Putamen (tissue), 1 donor: ENCODE measurements at regions not wholly inside any gene's neighbourhood (a gene's known extent, or its start where the extent isn't known, plus 50 kb on each side); places are given as distances from the start of the nearest gene placed in this dataset.
A peak's percentile ranks its signal among the peaks of the same experiment; 100 is the strongest.
"Not testable (repeated sequence)": the region's sequence is repeated elsewhere in the genome, so short reads cannot be mapped to it uniquely, and the experiment has no call there.

ENCODE experiments used
- DNase-seq: peaks from one replicate; pipeline ENCODE4 v3.0.0-alpha.2; 2016; ENCODE audit warnings: low spot score

DNA sequence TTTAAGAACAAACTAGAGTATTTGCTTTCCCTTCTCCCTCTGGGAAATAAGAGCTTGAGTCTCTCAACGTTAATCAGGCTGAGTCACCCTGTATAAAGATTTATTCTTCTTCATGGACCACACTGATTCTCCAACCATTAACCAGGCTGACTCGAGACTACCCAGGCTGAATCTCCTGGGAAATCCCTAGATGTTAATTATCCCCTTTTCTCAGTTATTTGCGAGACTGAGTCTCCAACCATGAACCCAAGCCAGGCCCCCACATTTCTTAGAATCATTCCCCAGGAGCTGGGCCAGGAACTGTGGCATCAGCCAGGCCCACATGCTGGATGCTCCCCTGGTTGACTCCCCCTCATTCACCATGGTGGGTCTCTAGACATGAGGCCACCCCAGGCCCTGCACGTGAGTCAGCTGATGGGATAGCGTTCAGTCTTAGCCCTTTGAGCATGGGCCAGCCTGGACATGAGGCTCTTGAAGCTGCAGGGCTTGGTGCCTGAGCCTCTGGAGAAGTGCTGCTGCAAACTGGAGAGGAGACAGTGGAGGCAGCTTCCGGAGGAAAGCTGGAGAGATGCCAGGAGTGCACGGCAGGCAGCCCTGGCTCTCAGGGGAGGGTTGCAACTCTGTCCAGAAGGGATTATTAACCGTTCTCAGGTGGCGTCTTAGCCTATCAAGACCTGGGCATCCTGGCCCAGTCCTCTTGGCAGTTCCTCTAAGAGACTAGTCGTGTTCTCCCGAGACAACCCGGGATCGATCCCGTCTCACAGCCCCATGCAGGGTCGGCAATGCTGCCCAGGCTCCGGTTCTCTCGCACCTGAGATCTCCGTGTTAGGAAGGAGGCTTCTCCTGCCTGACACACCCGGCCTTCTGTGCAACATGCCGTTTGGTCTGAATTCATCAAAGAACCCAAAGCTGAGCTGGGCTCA lies 296.6 kb downstream of the ADGRD1 start:
- DNase-seq, result no peak

DNA sequence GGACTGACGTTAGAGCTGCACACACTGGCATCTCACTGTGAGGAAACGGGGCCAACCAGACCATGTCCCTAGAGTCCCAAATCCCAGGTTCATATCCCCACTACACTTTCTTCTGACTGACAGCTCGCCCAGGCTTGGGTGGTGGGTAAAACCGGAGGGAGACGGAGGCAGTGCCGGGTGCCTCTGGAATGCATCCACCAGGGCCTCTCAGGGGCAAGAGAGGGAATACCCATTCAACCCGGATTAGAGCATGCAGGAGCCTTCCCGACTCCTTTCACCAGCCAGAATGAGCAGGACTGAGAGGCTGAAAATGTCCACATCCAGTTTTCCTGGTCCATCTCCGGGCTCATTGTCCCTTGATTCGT lies 297.2 kb downstream of the ADGRD1 start:
- DNase-seq, result no peak

- DNase-seq, result no peak
Measured at GRCh38 chr12:131251336-131252101, 297.8 kb downstream of the ADGRD1 start.

GRCh38 chr12:131253376-131254026 lies 299.8 kb downstream of the ADGRD1 start:
- DNase-seq, result no peak

DNA sequence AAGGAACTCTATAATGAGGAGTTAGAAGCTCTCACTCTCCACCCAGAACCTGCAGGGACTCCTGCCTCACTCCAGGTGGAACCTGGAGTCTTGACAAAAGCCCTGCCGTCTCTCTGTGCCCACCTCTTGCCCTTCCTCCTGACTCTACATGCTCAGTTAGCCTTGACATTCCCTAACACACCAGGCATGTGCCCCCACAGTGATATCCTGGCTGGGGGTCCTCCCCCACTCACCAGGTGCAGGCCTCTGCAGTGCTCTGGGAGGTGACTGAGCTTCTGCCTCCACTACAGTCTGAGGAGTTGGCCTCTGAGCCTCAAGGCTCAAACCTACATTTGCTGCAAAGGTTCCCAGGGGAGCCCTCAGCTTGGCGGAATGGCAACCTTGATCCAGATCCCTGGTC lies 300.7 kb downstream of the ADGRD1 start:
- no peak for DNase-seq

GRCh38 chr12:131258398-131258797 lies 304.7 kb downstream of the ADGRD1 start:
- no peak for DNase-seq

- DNase-seq, result no peak
Measured at GRCh38 chr12:131260251-131260905, 306.7 kb downstream of the ADGRD1 start.

DNA sequence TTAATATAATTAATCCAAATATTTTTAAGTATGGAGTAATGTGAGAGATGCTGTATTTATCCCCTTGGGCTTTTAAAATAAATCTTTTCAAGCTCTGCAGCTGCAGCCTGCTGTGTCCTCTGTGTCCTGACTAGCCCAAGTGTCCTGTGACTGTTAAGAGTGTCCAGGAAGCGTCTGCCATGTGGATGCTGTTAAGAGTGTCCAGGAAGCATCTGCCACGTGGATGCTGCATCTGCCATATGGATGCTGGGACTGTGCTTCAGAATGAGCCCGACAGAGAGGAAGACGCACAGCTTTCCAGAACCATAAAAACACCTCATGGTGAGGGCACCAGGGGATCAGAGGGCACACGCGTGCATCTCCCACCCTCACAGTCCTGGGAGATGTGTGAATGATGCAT lies 307.2 kb downstream of the ADGRD1 start:
- DNase-seq, result no peak

- no peak for DNase-seq
Measured at GRCh38 chr12:131261906-131262305, 308.2 kb downstream of the ADGRD1 start.

- no peak for DNase-seq
Measured at GRCh38 chr12:131263626-131264025, 309.9 kb downstream of the ADGRD1 start.

DNA sequence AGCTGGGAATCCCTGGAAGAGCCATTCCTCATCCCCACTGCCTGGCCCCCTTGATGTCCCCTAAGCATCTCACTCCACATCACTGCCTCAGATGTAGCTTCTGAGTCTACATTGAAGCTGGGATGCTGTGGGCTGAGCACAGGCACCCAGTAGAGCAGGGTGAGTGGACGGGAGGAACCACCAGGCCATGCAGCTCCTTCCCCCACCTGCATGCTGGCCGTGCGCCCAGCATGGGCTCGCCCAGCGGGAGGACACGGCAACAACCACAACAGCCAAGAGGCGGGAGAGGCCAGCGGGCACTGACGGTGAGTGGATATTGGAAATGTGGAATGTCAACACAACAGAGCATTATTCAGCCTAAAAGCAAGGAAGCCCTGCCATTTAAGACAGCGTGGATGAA lies 310.9 kb downstream of the ADGRD1 start:
- no peak for DNase-seq

DNA sequence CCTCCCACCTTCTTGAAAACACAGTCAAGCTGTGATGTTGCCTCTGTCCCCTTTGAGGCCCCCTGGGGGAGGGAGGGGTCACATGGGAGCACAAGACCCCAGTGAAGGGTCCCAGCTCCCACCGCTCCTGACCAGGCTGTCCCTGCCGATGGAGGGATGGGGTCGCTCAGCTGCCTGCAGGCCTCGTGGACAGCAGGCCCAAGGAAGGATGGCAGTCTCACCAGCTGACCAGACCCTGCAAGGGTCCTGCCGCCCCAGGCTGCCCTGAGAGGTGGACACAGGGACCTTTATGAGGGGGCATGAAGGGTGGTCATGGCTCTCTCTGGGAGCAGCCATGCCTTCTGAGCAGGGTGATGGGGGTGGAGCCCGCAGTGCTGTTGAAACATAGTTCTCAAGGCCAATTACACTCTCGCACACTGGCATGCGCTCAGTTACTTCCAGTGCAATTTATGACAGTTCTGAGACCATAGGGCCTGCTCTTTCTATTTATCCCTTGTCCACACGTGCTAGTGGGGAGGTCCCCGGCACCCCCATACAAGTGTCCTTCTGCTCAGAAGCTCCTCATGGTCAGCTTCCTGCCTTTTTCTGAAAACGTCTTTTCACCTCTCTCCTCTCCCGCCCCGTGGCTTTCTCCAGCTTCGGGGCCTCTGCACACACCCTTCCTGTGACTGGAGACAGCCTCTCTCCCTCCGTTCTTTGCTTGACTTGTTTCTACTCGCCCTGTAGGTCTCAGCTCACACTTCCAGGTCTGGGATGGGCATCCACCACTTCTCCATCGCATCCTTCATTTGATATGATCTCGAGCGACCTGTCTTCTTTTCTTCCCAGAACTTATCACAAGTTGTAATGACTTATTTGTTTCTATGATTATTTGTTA lies 313.1 kb downstream of the ADGRD1 start:
- no peak for DNase-seq

DNA sequence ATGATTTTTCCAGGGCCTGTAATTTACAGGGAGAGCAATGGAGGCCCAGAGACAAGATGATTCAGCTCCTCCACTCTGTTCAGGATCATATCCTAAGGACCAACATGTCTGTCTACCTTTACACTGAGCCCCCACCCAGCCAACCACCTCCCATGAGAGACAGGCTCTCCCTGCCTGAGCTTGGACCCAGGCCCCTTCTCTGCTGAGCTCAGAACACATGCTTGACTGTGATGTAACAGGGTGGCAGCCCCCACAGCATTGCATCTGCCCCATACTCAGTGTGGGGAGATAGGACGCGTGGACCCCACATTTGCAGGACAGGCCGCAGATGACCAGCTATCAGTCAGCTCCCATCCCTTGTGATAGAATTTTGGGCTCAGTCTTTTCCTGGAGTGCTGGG lies 313.9 kb downstream of the ADGRD1 start:
- DNase-seq, result no peak

DNA sequence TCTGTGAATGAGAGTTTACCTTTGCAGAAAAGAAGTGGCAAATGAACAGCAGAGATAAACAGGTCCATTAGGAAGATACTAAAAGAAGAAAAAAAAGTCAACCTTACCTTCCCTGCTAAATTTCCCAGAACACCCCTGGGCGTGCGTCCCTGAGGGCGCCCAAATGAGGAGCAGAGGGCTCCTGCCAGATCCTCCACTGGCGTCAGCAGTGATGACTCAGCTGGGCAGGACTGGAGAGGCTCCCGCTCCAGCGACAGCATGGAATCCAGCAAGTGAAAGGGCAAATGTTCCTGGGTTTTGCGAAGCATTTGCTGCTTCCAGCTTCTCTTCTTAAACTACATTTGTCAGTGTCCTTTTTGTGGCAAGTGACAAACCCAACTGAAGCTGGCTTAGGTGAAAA lies 314.4 kb downstream of the ADGRD1 start:
- not testable (repeated sequence) for DNase-seq

DNA sequence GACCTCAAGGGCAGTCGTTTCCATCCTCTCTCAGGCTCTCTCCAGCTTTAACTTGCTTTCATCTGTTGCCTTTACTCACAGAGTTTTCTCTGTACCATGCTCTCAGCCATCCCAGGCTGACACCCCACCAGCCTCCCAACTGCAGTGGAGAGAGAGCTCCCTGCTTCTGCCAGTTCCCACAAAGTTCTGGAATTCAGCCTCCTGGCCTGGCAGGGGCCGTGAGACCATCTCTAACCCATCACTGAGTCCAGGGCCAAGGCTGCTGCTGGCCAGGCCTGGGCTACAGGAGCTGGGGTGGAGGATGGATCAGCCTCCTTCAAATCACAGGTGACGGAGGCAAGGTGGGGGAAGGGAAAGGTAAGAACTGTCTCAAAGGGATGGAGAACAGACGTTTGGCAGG lies 314.9 kb downstream of the ADGRD1 start:
- DNase-seq, result not testable (repeated sequence)

GRCh38 chr12:131269551-131269950 lies 315.8 kb downstream of the ADGRD1 start:
- no peak for DNase-seq

GRCh38 chr12:131269977-131270376 lies 316.3 kb downstream of the ADGRD1 start:
- DNase-seq, result peak; percentile 45

- DNase-seq, result no peak
Measured at GRCh38 chr12:131271724-131272123, 318.0 kb downstream of the ADGRD1 start.

GRCh38 chr12:131272283-131272814 lies 318.6 kb downstream of the ADGRD1 start:
- not testable (repeated sequence) for DNase-seq

GRCh38 chr12:131273291-131273845 lies 319.7 kb downstream of the ADGRD1 start:
- no peak for DNase-seq

DNA sequence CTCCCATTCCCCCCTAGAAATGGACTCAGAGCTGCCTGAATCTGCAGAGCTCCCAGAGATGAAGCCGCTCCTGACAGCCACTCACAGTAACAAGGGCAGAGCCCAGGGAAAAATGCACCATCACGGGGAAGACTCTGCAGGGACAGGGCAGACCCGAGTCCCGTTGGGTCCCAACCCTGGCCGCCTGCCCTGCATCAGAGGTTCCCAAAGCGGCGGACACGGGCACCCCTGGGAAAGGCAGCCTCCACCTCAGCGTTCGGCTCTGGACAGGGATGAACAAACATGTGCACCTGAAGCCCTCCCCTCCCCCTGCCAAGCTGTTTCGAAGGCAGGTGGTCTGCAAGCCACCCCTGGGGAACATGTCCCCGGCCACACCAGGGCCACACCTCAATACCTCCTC lies 320.4 kb downstream of the ADGRD1 start:
- DNase-seq, result no peak
